Activated naive CD8-positive, alpha-beta T cell treated with anti-CD3 and anti-CD28 coated beads, Interleukin-2, amount 10 ng/mL, durations not matched to agents 7 days and 5 days (primary cell): ENCODE measurements at regions not wholly inside any gene's neighbourhood (a gene's known extent, or its start where the extent isn't known, plus 50 kb on each side); places are given as distances from the start of the nearest gene placed in this dataset.

Source experiments
- ATAC-seq: fragments of 150-1000 bp; cut with Tn5 transposase; one replicate; pipeline ENCODE4 v1.10.0; 2021; ENCODE audit warnings: low read depth, moderate library complexity
- POLR2A ChIA-PET: fragments of 350-600 bp; sonication (Branson Sonifier 250); formaldehyde crosslinking; loops from one replicate; lab custom pipeline; 2021; ENCODE audit warnings: antibody characterized with exemption; lab: Charles Lee
- DNase-seq: peaks from one replicate; pipeline ENCODE4 v3.0.0; 2021
- H3K27ac Mint-ChIP-seq: one replicate; pipeline ENCODE4 v1.8.0; 2022; ENCODE audit warnings: mild to moderate bottlenecking, mixed read lengths
- H3K27me3 Mint-ChIP-seq: one replicate; pipeline ENCODE4 v1.8.0; 2022; ENCODE audit warnings: mild to moderate bottlenecking, moderate library complexity, mixed read lengths
- H3K36me3 Mint-ChIP-seq: one replicate; pipeline ENCODE4 v1.8.0; 2021; ENCODE audit warnings: mild to moderate bottlenecking, mixed read lengths
- H3K4me1 Mint-ChIP-seq: one replicate; pipeline ENCODE4 v1.8.0; 2021; ENCODE audit warnings: mixed read lengths
- H3K4me3 Mint-ChIP-seq: one replicate; pipeline ENCODE4 v1.8.0; 2022; ENCODE audit warnings: mild to moderate bottlenecking, moderate library complexity, mixed read lengths
- H3K9me3 Mint-ChIP-seq: one replicate; pipeline ENCODE4 v1.8.0; 2021; ENCODE audit warnings: mixed read lengths

DNA sequence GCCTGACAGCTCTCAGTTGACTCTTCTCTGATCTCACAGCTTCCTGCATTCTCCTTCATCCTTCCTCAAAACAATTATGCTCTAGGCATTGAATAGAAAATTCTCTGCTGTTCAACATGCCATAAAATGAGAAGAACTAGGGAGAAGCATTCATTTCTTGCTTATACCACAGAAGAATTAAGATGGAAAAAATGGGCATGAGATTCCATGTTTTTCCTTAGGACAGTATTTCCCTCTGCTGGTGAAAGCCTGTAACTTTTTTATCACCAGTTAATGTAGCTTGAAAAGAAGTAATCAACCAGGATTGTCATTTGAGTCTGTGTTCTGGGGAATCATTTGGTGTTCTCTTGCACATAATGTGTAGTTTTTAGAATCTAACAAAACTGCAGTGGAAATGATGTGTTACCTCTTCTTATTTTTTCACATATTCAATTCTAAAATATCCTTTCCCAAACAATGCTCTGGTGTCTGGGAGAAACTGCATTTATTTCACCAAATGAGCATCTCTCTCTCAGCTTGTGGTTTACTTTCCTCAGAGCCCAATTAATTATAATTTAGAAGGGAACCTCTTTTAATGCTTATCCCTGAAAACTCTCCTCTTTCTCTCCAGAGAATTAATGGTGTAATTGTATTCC is 92.8 kb upstream of the DCBLD2 start:
- Mint-ChIP-seq H3K9me3 (no peaks in the 10 kb centered on the region), H3K27ac (no peak overlapping the region), H3K4me1 (no peaks in the 10 kb centered on the region), H3K4me3 (no peak overlapping the region), H3K27me3 (peaks cover 4% of the 10 kb centered on the region), H3K36me3 (no peaks in the 10 kb centered on the region)
- POLR2A ChIA-PET, result no interaction called here
- ATAC-seq (no peak), DNase-seq (no peak)

DNA sequence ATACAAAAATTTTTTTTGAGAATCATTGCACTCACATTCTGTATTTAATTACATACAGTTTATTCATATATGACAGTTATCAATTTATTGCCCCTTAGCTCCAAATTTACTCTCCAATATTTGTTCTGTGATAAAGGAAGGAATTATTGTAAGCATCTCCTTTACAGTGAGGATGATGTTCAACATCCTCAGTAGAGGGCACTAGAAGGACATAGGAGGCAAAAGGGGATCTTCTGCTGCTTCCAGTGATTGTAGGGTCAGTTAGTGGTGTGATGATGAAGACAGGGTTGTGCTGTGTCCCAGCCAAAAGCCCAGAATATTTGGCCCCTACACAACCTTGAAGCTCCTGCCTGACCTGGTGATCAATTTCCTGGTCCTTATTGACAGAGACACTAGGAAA is 89.9 kb upstream of the DCBLD2 start:
- no peak overlapping the region for H3K27ac Mint-ChIP-seq
- DNase-seq (no peak), ATAC-seq (no peak)
- no peaks in the 10 kb centered on the region for H3K4me1 Mint-ChIP-seq
- H3K9me3 Mint-ChIP-seq, result no peaks in the 10 kb centered on the region
- no peak overlapping the region for H3K4me3 Mint-ChIP-seq
- peaks cover 4% of the 10 kb centered on the region for H3K27me3 Mint-ChIP-seq
- no peaks in the 10 kb centered on the region for H3K36me3 Mint-ChIP-seq
- POLR2A ChIA-PET, result no interaction called here

DNA sequence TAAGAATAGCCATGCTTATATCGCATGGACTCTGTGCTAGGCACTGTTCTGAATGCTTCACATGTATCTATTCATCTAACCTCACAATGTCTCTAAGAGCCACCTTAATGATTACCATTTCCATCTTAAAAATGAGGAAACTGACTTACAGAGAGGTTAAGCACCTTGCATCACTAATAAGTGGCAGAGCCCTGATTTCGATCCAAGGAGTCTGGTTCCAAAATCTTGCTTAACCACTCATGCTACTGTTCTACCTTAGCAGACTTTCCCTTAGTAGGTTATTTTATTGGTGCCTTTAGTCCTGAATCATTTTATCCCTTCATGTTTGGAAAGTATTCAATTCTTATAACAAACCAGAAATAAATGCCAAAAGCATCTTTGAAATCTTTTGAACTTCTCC is 89.2 kb upstream of the DCBLD2 start:
- no peak overlapping the region for H3K4me3 Mint-ChIP-seq
- POLR2A ChIA-PET, result no interaction called here
- no peaks in the 10 kb centered on the region for H3K36me3 Mint-ChIP-seq
- H3K9me3 Mint-ChIP-seq, result no peaks in the 10 kb centered on the region
- peaks cover 2% of the 10 kb centered on the region for H3K27me3 Mint-ChIP-seq
- ATAC-seq (no peak), DNase-seq (no peak)
- H3K4me1 Mint-ChIP-seq, result no peaks in the 10 kb centered on the region
- H3K27ac Mint-ChIP-seq, result no peak overlapping the region

DNA sequence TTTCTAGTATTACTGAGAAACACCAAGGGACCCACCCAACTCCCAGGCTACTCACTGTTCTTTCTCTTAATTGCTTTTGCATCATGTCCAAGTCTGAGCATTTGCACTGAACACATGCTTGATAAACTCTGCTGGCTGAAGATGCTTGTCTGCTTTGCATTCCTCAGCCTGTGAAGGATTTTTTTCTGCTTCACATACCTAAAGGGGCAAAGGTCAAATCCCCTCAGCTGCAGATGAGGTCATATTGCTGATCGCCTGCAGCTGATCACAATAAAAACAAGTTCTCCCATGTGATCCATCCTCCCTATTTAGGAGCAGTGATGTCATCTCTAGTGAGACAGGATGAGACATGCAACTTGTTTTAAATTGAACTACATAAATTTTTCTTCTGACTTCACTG is 84.6 kb upstream of the DCBLD2 start:
- Mint-ChIP-seq H3K27me3 (peaks cover 6% of the 10 kb centered on the region), H3K9me3 (no peaks in the 10 kb centered on the region), H3K4me1 (no peaks in the 10 kb centered on the region), H3K4me3 (no peak overlapping the region), H3K36me3 (no peaks in the 10 kb centered on the region), H3K27ac (no peak overlapping the region)
- ATAC-seq, result no peak
- no peak for DNase-seq
- POLR2A ChIA-PET, result no interaction called here

DNA sequence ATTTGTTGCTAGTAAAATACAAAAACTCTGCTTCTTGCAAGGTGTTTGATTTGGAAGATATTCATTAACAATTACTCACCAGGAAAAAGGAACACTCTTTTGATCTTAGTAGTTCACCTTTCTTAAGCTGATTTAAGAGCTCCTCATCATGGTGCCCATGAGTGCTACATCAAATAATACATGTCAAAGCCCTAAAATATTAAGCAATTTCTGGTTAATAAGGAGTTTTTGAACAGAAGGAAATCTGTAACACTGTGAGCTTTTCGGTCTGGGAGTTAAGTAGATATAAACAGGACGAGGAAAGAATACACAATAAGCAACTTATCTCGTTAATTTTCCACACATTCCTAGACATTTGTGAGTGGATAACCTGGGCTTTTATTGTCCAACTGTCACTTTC is 83.9 kb upstream of the DCBLD2 start:
- ATAC-seq (no peak), DNase-seq (no peak)
- H3K27me3 Mint-ChIP-seq, result peaks cover 6% of the 10 kb centered on the region
- no peaks in the 10 kb centered on the region for H3K9me3 Mint-ChIP-seq
- H3K4me3 Mint-ChIP-seq, result no peak overlapping the region
- no peak overlapping the region for H3K27ac Mint-ChIP-seq
- H3K36me3 Mint-ChIP-seq, result no peaks in the 10 kb centered on the region
- POLR2A ChIA-PET, result no interaction called here
- H3K4me1 Mint-ChIP-seq, result no peaks in the 10 kb centered on the region

DNA sequence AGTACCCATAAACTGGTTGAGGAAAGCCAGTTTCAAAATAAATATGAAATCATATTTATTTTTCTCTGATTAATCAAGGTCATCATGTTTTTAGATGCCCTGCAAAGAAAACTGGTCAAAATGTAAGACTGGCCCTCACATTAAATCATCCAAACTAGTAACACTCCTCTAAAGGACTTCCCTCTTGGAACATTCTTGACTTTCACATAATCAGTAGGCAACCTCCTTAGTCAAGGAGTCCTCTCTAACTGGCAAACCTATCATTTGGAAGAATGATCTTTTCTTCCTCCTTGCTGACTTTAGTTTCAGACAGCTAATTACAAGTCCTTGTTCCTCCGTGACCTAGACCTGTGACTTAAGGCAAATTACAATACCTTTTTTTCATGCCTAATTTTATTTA is 82.5 kb upstream of the DCBLD2 start:
- H3K27ac Mint-ChIP-seq, result no peak overlapping the region
- DNase-seq (no peak), ATAC-seq (no peak)
- no peaks in the 10 kb centered on the region for H3K36me3 Mint-ChIP-seq
- peaks cover 6% of the 10 kb centered on the region for H3K27me3 Mint-ChIP-seq
- no peaks in the 10 kb centered on the region for H3K9me3 Mint-ChIP-seq
- H3K4me1 Mint-ChIP-seq, result no peaks in the 10 kb centered on the region
- H3K4me3 Mint-ChIP-seq, result no peak overlapping the region
- POLR2A ChIA-PET, result no interaction called here

DNA sequence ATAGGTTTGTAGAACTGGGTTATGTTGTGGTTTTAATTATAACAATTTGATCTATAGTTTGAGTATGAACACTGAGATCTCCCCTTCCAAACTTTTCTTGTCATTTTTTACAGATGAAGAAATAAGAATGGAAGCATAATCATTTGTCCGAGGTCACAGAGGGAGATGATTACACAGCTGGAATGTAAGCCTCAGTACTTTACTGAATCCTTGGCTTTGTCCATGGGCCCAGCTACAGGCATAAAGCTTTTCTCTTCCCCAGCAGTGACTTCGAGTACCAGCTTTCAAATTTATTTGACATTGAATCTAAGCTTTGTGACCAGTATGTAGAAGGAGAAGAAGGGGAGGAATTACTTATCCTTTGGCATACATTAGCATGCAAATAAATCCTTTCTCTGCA is 80.9 kb upstream of the DCBLD2 start:
- ATAC-seq (no peak), DNase-seq (no peak)
- Mint-ChIP-seq H3K27ac (no peak overlapping the region), H3K4me3 (no peak overlapping the region), H3K36me3 (no peaks in the 10 kb centered on the region), H3K4me1 (no peaks in the 10 kb centered on the region), H3K9me3 (no peaks in the 10 kb centered on the region), H3K27me3 (peaks cover 6% of the 10 kb centered on the region)
- POLR2A ChIA-PET, result no interaction called here

DNA sequence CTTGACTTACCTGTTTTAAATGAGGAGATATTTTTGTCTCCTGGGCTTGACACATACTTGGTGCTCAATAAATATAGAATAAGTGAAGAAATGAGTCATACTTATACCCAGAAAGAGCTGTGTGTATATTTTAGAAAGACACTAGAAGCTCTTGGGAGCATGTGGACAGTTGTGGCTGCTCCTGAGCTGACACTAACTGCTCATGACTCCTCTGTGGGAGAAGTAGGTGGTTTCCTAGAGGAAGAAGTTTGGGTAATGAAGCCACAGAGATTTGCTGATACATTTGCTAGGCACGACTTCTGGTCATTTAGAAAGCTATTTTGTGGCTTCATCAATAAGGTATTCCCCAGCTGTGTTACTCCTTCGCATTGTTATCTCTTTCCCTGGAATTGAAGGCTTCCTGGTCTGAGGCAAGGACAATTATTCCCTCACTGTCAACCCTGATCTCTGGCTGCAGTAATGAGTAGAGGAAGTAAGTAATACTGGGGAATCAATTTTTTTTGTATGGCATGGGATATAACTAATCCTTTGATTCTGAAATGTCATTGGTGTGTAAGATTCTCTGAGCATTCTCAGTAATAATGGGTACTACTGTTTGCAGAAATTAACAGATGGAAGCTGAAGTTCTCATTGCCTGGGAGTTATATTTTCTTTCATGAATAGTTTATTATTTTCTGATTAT is 79.6 kb upstream of the DCBLD2 start:
- ATAC-seq, result no peak
- no peaks in the 10 kb centered on the region for H3K36me3 Mint-ChIP-seq
- H3K4me3 Mint-ChIP-seq, result no peak overlapping the region
- POLR2A ChIA-PET, result no interaction called here
- DNase-seq, result no peak
- H3K9me3 Mint-ChIP-seq, result no peaks in the 10 kb centered on the region
- no peak overlapping the region for H3K27ac Mint-ChIP-seq
- H3K4me1 Mint-ChIP-seq, result no peaks in the 10 kb centered on the region
- peaks cover 6% of the 10 kb centered on the region for H3K27me3 Mint-ChIP-seq

DNA sequence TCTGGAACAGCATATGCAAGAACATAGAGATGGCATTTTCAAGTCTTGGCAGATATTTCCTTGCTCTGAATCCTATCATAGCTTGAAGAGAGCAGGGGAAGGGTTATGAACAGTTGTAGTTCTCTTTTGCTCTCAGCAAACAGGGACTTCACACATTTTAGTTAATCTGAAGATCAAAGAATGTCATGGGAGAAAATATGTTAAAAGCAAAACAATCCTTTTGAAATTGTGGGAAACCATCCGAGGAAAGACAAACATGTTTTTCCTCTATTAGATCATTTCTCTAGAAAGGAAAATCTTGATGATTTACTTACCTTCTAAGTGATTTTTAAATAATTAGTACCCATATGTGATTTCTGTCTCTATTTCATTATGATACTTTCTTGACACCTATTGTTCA is 77.8 kb upstream of the DCBLD2 start:
- Mint-ChIP-seq H3K4me1 (no peaks in the 10 kb centered on the region), H3K27me3 (peaks cover 6% of the 10 kb centered on the region), H3K4me3 (no peak overlapping the region), H3K36me3 (no peaks in the 10 kb centered on the region), H3K27ac (no peak overlapping the region), H3K9me3 (no peaks in the 10 kb centered on the region)
- ATAC-seq (no peak), DNase-seq (no peak)
- POLR2A ChIA-PET, result no interaction called here

DNA sequence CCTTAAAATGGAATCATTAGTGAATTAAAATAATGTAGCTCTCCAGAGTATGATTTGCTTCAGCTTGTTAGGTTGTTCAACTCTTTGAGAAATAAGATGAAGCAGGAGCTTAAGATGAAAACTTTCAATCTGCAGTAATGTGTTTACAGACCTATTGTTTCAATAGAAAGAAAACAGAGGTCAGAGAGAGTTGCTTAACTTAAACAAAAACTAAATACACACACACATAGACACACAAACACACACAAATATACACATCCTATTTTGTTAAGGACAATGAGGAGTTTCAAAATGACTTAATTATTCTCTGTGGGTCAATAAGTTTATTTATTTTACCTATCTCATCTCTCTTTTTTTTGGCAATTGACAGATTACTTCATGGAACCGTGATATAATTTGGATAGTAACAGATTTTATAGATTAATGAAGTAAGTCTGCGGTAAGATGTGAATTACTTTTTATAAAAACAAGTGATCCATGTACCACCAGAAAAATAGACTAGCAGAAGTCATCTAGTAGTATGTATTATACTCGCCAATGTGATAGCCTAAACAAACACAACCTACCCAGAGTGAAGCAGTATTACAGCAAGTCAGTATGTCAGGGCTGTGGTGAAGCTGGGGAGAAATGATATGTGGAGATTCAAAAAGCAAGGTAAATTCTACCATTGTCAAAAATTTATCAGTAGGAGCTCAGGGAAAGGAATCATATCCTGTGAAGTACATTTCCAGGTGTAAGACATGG is 76.7 kb upstream of the DCBLD2 start:
- H3K27ac Mint-ChIP-seq, result no peak overlapping the region
- H3K27me3 Mint-ChIP-seq, result peaks cover 3% of the 10 kb centered on the region
- no peaks in the 10 kb centered on the region for H3K4me1 Mint-ChIP-seq
- no peaks in the 10 kb centered on the region for H3K9me3 Mint-ChIP-seq
- H3K36me3 Mint-ChIP-seq, result no peaks in the 10 kb centered on the region
- no peak overlapping the region for H3K4me3 Mint-ChIP-seq
- DNase-seq, result no peak
- no peak for ATAC-seq
- POLR2A ChIA-PET, result no interaction called here

DNA sequence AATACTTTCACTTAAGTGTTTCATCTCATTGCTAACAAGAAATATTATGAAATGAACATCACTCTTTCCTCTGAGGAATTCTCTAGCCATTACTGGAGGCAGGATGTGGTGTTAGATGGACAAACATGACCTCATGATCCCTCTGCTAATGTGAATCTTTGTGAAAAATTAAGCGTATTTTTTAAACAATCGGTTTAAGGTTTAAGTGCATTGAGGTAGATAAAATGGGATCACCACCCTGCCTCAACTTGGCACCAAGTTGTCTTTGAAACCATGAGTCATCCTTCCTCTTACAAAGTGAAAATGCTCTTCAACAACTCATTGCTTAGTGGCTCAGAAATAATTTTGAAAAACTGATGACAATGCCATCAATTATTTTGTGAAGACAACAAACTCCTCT is 76.0 kb upstream of the DCBLD2 start:
- H3K9me3 Mint-ChIP-seq, result peaks cover 1% of the 10 kb centered on the region
- POLR2A ChIA-PET, result no interaction called here
- no peak for ATAC-seq
- no peak for DNase-seq
- no peaks in the 10 kb centered on the region for H3K4me1 Mint-ChIP-seq
- no peak overlapping the region for H3K4me3 Mint-ChIP-seq
- peaks cover 1% of the 10 kb centered on the region for H3K36me3 Mint-ChIP-seq
- no peaks in the 10 kb centered on the region for H3K27me3 Mint-ChIP-seq
- H3K27ac Mint-ChIP-seq, result no peak overlapping the region

DNA sequence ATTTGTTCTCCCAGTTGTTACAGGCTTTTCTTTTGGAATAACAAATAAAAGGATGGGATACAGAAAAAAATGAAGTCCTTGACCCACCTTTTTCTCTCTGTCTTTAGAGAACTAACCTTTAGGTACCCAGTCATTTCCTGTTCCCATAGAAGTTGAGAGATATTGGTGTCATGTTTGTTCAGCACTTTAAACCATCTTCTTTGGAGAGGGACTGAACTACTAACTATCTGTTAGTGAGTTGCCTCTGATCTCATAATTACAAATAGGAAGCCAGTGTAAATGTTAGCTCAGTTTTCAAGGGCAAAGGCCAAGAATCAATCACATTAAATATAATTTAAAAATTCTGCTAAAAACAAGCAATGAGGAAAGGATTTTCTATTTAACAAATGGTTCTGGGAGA is 72.9 kb upstream of the DCBLD2 start:
- H3K4me1 Mint-ChIP-seq, result no peaks in the 10 kb centered on the region
- no peak for ATAC-seq
- H3K4me3 Mint-ChIP-seq, result no peak overlapping the region

DNA sequence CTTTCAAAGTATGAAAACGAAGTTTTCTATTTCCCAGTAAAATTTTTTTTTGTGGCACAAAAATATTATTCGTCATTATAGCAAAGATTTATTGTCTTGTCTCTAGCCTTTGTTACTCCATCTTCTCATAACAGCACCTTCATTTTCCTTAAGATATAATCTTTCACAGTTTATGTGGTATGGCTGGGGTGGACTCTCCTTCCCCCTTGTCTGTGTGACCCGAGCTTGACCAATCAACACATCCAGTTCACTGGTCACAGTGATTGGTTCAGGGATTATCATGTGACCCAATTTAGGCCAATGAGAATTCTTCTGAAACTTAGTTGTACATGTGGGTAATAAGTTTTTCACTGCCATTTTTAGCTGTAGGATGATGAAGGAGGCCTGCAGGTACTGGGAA is 71.2 kb upstream of the DCBLD2 start:
- Mint-ChIP-seq H3K27ac (no peak overlapping the region), H3K4me1 (no peaks in the 10 kb centered on the region), H3K9me3 (peaks cover 1% of the 10 kb centered on the region), H3K36me3 (peaks cover 1% of the 10 kb centered on the region), H3K4me3 (no peak overlapping the region), H3K27me3 (no peaks in the 10 kb centered on the region)
- POLR2A ChIA-PET, result no interaction called here
- ATAC-seq (no peak), DNase-seq (no peak)

More for the DNA sequence above, 72.9 kb upstream of the DCBLD2 start:
- H3K27ac Mint-ChIP-seq, result no peak overlapping the region
- no peak for DNase-seq
- peaks cover 1% of the 10 kb centered on the region for H3K9me3 Mint-ChIP-seq
- H3K27me3 Mint-ChIP-seq, result no peaks in the 10 kb centered on the region
- POLR2A ChIA-PET, result no interaction called here
- H3K36me3 Mint-ChIP-seq, result peaks cover 1% of the 10 kb centered on the region

DNA sequence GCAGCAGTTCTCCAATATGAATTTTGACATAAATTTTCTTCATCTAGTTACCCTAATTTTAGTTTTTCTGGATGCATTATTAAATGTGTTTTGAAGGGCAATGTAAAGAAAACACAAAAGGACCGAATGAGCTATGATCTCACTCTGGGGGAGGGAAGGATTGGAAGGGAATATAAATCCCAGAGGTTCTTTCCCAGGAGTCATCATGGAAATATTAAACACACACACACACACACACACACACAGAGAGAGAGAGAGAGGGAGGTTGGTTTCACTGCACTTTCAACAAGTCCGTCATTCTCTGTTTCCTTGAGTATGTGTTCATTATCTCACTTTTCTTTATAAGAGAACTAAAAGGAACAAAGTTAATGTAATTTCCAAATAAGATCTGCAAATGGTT is 70.7 kb upstream of the DCBLD2 start:
- Mint-ChIP-seq H3K4me1 (no peaks in the 10 kb centered on the region), H3K27me3 (no peaks in the 10 kb centered on the region), H3K9me3 (peaks cover 1% of the 10 kb centered on the region), H3K36me3 (peaks cover 1% of the 10 kb centered on the region), H3K4me3 (no peak overlapping the region), H3K27ac (no peak overlapping the region)
- ATAC-seq, result no peak
- DNase-seq, result no peak
- POLR2A ChIA-PET, result no interaction called here
